PC-3 (cell line): ENCODE measurements at regions not wholly inside any gene's neighbourhood (a gene's known extent, or its start where the extent isn't known, plus 50 kb on each side); places are given as distances from the start of the nearest gene placed in this dataset.

Experiments
- ATAC-seq: fragments of 200-7000 bp; cut with Tn5 transposase; 2 replicates; pipeline ENCODE4 v1.9.1; 2020; ENCODE audit warnings: mild to moderate bottlenecking, moderate library complexity
- BruUV-seq: library from RNA; stranded (reverse); fragments of 400-500 nt; replicated peaks from 2 replicates; lab custom pipeline; 2021; lab: Mats Ljungman, UMichigan
- CTCF ChIA-PET: fragments of 300-600 bp; sonication (Branson Sonifier 250); formaldehyde crosslinking; loops from one replicate; lab custom pipeline; 2022; ENCODE audit warnings: antibody characterized with exemption; lab: Charles Lee
- POLR2A ChIA-PET: fragments of 300-600 bp; sonication (Branson Sonifier 250); formaldehyde crosslinking; loops from one replicate; lab custom pipeline; 2022; ENCODE audit warnings: antibody characterized with exemption; ENCODE audit not compliant: unreplicated experiment; lab: Charles Lee
- DNase-seq: peaks from one replicate; pipeline ENCODE4 v3.0.0-alpha.2; 2015
- H2AFZ ChIP-seq: fragments of 300-600 bp; sonication (generic); 2 replicates; pipeline ENCODE4 v1.6.0; 2016; ENCODE audit warnings: antibody characterized with exemption, low read length
- H3F3A ChIP-seq: fragments of 300-600 bp; sonication (generic); one replicate; pipeline ENCODE4 v1.6.0; 2017; ENCODE audit warnings: antibody characterized with exemption, low read length, control low read depth, mild to moderate bottlenecking; ENCODE audit not compliant: unreplicated experiment
- H3K27ac ChIP-seq: fragments of 300-600 bp; sonication (generic); 2 replicates; pipeline ENCODE4 v1.5.1; 2016; ENCODE audit warnings: mild to moderate bottlenecking, low read length
- H3K27me3 ChIP-seq: fragments of 300-600 bp; sonication (generic); 2 replicates; pipeline ENCODE4 v1.6.1; 2016; ENCODE audit warnings: low read length, mixed read lengths
- H3K36me3 ChIP-seq: fragments of 300-600 bp; sonication (generic); 2 replicates; pipeline ENCODE4 v1.6.1; 2016; ENCODE audit warnings: low read depth, mixed run types, low read length, mixed read lengths
- H3K4me1 ChIP-seq: fragments of 300-600 bp; sonication (generic); 2 replicates; pipeline ENCODE4 v1.5.1; 2016; ENCODE audit warnings: low read length; ENCODE audit not compliant: insufficient read depth
- H3K4me2 ChIP-seq: fragments of 300-600 bp; sonication (generic); 2 replicates; pipeline ENCODE4 v1.6.0; 2016; ENCODE audit warnings: low read length
- H3K4me3 ChIP-seq: fragments of 300-600 bp; sonication (generic); 2 replicates; pipeline ENCODE4 v1.5.1; 2016; ENCODE audit warnings: mild to moderate bottlenecking, low read length, mixed read lengths
- H3K79me2 ChIP-seq: fragments of 300-600 bp; sonication (generic); 2 replicates; pipeline ENCODE4 v1.6.1; 2017; ENCODE audit warnings: low read length, mixed read lengths
- H3K9ac ChIP-seq: fragments of 300-600 bp; sonication (generic); 2 replicates; pipeline ENCODE4 v1.6.0; 2016; ENCODE audit warnings: mild to moderate bottlenecking, low read length
- H3K9me2 ChIP-seq: fragments of 300-600 bp; sonication (generic); replicated peaks from 2 replicates; pipeline ENCODE4 v1.6.1; 2016; ENCODE audit warnings: mixed run types, low read length, mixed read lengths
- H3K9me3 ChIP-seq: fragments of 300-600 bp; sonication (generic); 2 replicates; pipeline ENCODE4 v1.6.1; 2016; ENCODE audit warnings: low read length, mixed read lengths
- H4K20me1 ChIP-seq: fragments of 300-600 bp; sonication (generic); 2 replicates; pipeline ENCODE4 v1.6.1; 2016; ENCODE audit warnings: low read length, mixed read lengths
- EZH2 ChIP-seq: fragments of 300-600 bp; sonication (generic); IDR thresholded peaks from one replicate; pipeline ENCODE4 v1.6.1; 2017; ENCODE audit warnings: antibody characterized with exemption, mild to moderate bottlenecking, low read length; ENCODE audit not compliant: unreplicated experiment
- EZH2phosphoT487 ChIP-seq: fragments of 300-600 bp; sonication (generic); IDR thresholded peaks from 2 replicates; pipeline ENCODE4 v1.6.1; 2018; ENCODE audit warnings: mild to moderate bottlenecking, antibody characterized with exemption, low read length, borderline replicate concordance
- intact Hi-C: fragments of 100-400 bp; cut with micrococcal nuclease; formaldehyde crosslinking; loops from 2 replicates; pipeline ENCODE4 v1.9.0; 2023
- TF ChIP-seq, protein P1 (sequence below): fragments of 300-600 bp; sonication (generic); conservative IDR thresholded peaks from 2 replicates; pipeline ENCODE4 v1.5.1; 2017; ENCODE audit warnings: antibody characterized with exemption, low read depth, mild to moderate bottlenecking, low read length

DNA sequence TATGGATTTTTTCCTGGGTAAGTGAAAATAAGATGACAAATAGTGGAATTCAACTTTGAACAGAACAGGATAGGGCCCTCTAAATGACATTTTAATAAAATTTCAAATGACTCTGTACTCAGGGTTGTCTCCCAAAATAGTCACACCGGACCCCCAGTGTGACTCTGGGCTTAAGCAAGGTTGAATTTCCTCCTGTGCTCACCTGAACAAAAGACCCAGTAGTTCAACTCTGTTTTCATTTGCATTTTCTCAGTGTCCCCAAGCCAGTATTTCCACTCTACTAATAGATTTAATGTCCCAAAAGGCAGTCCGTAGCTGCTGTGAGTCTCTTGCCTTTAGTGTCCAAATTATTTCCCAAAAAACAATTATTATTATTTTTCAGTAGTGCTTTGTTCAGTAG is 296.6 kb downstream of the PLOD2 start:
- no peaks in the 10 kb centered on the region for H3K36me3 ChIP-seq
- TF ChIP-seq EZH2, result no peak
- TF ChIP-seq, protein P1, sequence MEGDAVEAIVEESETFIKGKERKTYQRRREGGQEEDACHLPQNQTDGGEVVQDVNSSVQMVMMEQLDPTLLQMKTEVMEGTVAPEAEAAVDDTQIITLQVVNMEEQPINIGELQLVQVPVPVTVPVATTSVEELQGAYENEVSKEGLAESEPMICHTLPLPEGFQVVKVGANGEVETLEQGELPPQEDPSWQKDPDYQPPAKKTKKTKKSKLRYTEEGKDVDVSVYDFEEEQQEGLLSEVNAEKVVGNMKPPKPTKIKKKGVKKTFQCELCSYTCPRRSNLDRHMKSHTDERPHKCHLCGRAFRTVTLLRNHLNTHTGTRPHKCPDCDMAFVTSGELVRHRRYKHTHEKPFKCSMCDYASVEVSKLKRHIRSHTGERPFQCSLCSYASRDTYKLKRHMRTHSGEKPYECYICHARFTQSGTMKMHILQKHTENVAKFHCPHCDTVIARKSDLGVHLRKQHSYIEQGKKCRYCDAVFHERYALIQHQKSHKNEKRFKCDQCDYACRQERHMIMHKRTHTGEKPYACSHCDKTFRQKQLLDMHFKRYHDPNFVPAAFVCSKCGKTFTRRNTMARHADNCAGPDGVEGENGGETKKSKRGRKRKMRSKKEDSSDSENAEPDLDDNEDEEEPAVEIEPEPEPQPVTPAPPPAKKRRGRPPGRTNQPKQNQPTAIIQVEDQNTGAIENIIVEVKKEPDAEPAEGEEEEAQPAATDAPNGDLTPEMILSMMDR, result no peak
- no peak for TF ChIP-seq EZH2phosphoT487
- intact Hi-C loops, result no loop called here
- no peak overlapping the region for H3K4me3 ChIP-seq
- no peak overlapping the region for H3K4me2 ChIP-seq
- ChIA-PET POLR2A (no interaction called here), CTCF (no interaction called here)
- no peaks in the 10 kb centered on the region for H4K20me1 ChIP-seq
- H3K9me3 ChIP-seq, result no peaks in the 10 kb centered on the region
- no peak overlapping the region for H3K27ac ChIP-seq
- H3K9ac ChIP-seq, result no peak overlapping the region
- no TSS peak for BruUV-seq
- no peaks in the 10 kb centered on the region for H3K9me2 ChIP-seq
- no peak for ATAC-seq
- H3F3A ChIP-seq, result no peaks in the 10 kb centered on the region
- H3K27me3 ChIP-seq, result no peaks in the 10 kb centered on the region
- DNase-seq, result no peak
- H3K79me2 ChIP-seq, result no peaks in the 10 kb centered on the region
- no peak overlapping the region for H2AFZ ChIP-seq
- H3K4me1 ChIP-seq, result no peaks in the 10 kb centered on the region

- intact Hi-C loops, result no loop called here
- no peaks in the 10 kb centered on the region for H3K9me2 ChIP-seq
- no peak overlapping the region for H2AFZ ChIP-seq
- H3K9me3 ChIP-seq, result no peaks in the 10 kb centered on the region
- H3K79me2 ChIP-seq, result no peaks in the 10 kb centered on the region
- no peaks in the 10 kb centered on the region for H3K36me3 ChIP-seq
- no peaks in the 10 kb centered on the region for H3F3A ChIP-seq
- ChIA-PET POLR2A (no interaction called here), CTCF (no interaction called here)
- H3K27ac ChIP-seq, result no peak overlapping the region
- no peak for ATAC-seq
- BruUV-seq, result no TSS peak
- no peak overlapping the region for H3K4me3 ChIP-seq
- no peaks in the 10 kb centered on the region for H3K4me1 ChIP-seq
- no peak overlapping the region for H3K4me2 ChIP-seq
- no peak overlapping the region for H3K9ac ChIP-seq
- H3K27me3 ChIP-seq, result no peaks in the 10 kb centered on the region
- H4K20me1 ChIP-seq, result no peaks in the 10 kb centered on the region
- no peak for DNase-seq
- TF ChIP-seq, protein P1, result no peak
- TF ChIP-seq EZH2, result no peak
- TF ChIP-seq EZH2phosphoT487, result no peak
Measured at GRCh38 chr3:145865399-145866018, 295.5 kb downstream of the PLOD2 start.

- no peak overlapping the region for H2AFZ ChIP-seq
- H3K9me3 ChIP-seq, result no peaks in the 10 kb centered on the region
- H4K20me1 ChIP-seq, result no peaks in the 10 kb centered on the region
- no peak overlapping the region for H3K9ac ChIP-seq
- no peaks in the 10 kb centered on the region for H3K9me2 ChIP-seq
- ATAC-seq (no peak), DNase-seq (no peak)
- H3K79me2 ChIP-seq, result no peaks in the 10 kb centered on the region
- H3K4me3 ChIP-seq, result no peak overlapping the region
- no peaks in the 10 kb centered on the region for H3F3A ChIP-seq
- no peak overlapping the region for H3K4me2 ChIP-seq
- H3K27ac ChIP-seq, result no peak overlapping the region
- TF ChIP-seq, protein P1, result no peak
- no peak for TF ChIP-seq EZH2
- no peak for TF ChIP-seq EZH2phosphoT487
- intact Hi-C loops, result no loop called here
- POLR2A ChIA-PET, result no interaction called here
- H3K27me3 ChIP-seq, result no peaks in the 10 kb centered on the region
- no TSS peak for BruUV-seq
- H3K36me3 ChIP-seq, result no peaks in the 10 kb centered on the region
- H3K4me1 ChIP-seq, result no peaks in the 10 kb centered on the region
- CTCF ChIA-PET, result no interaction called here
Measured at GRCh38 chr3:145869958-145870357, 291.0 kb downstream of the PLOD2 start.
